ENCODE measurements at regions not wholly inside any gene's neighbourhood (a gene's known extent, or its start where the extent isn't known, plus 50 kb on each side); places are given as distances from the start of the nearest gene placed in this dataset.

GRCh38 chr10:10479465-10479864, 538.2 kb upstream of the CELF2 start:
- DNase-seq: no peak

- no peak for DNase-seq
These were observed 535.1 kb upstream of the CELF2 start for GRCh38 chr10:10482613-10483012.

- DNase-seq: no peak
These were observed 528.6 kb upstream of the CELF2 start for GRCh38 chr10:10489076-10489475.

GRCh38 chr10:10489805-10490571, 527.7 kb upstream of the CELF2 start:
- no peak for DNase-seq

GRCh38 chr10:10490581-10490980, 527.1 kb upstream of the CELF2 start:
- DNase-seq: no peak

- no peak for DNase-seq
These were observed 525.3 kb upstream of the CELF2 start for GRCh38 chr10:10492420-10492819.

- no peak for DNase-seq
These were observed 523.8 kb upstream of the CELF2 start for GRCh38 chr10:10493833-10494232.

GRCh38 chr10:10497245-10497644, 520.4 kb upstream of the CELF2 start:
- no peak for DNase-seq

GRCh38 chr10:10498781-10499180, 518.9 kb upstream of the CELF2 start:
- no peak for DNase-seq

- no peak for DNase-seq
These were observed 517.8 kb upstream of the CELF2 start for GRCh38 chr10:10499839-10500238.

GRCh38 chr10:10500937-10501336, 516.7 kb upstream of the CELF2 start:
- DNase-seq: no peak

GRCh38 chr10:10503772-10504171, 513.9 kb upstream of the CELF2 start:
- DNase-seq: no peak

GRCh38 chr10:10508211-10508610, 509.5 kb upstream of the CELF2 start:
- DNase-seq: no peak

- DNase-seq: no peak
These were observed 507.5 kb upstream of the CELF2 start for GRCh38 chr10:10510179-10510578.

- DNase-seq: no peak
These were observed 504.6 kb upstream of the CELF2 start for GRCh38 chr10:10513067-10513466.

- DNase-seq: no peak
These were observed 503.8 kb upstream of the CELF2 start for GRCh38 chr10:10513898-10514297.

GRCh38 chr10:10514797-10515196, 502.9 kb upstream of the CELF2 start:
- DNase-seq: no peak

GRCh38 chr10:10515479-10516204, 502.0 kb upstream of the CELF2 start:
- no peak for DNase-seq

GRCh38 chr10:10516346-10517130, 501.1 kb upstream of the CELF2 start:
- DNase-seq: no peak

GRCh38 chr10:10517866-10518265, 499.8 kb upstream of the CELF2 start:
- no peak for DNase-seq

- DNase-seq: no peak
These were observed 498.0 kb upstream of the CELF2 start for GRCh38 chr10:10519674-10520073.

- DNase-seq: no peak
These were observed 496.9 kb upstream of the CELF2 start for GRCh38 chr10:10520491-10521385.

GRCh38 chr10:10526846-10527245, 490.8 kb upstream of the CELF2 start:
- no peak for DNase-seq

Measured in hematopoietic multipotent progenitor cell treated with erythropoietin and hydrocortisone succinate and interleukin-3 and kit ligand, for 8 days (in vitro differentiated cells).